ENCODE measurements at regions not wholly inside any gene's neighbourhood (a gene's known extent, or its start where the extent isn't known, plus 50 kb on each side); places are given as distances from the start of the nearest gene placed in this dataset.

GRCh38 chr7:109577265-109577664, 1007.6 kb downstream of the DNAJB9 start:
- TF ChIP-seq CTCF (IDR thresholded peaks at IDR 0.05) (no peak), POLR2A (IDR thresholded peaks at IDR 0.05) (no peak)

Data from right lobe of liver (tissue), 4 donors.